ENCODE measurements at regions not wholly inside any gene's neighbourhood (a gene's known extent, or its start where the extent isn't known, plus 50 kb on each side); places are given as distances from the start of the nearest gene placed in this dataset.
A peak's percentile ranks its signal among the peaks of the same experiment; 100 is the strongest.
"Not testable (repeated sequence)": the region's sequence is repeated elsewhere in the genome, so short reads cannot be mapped to it uniquely, and the experiment has no call there.

GRCh38 chr6:118719351-118720124 is 68.1 kb upstream of the CEP85L start:
- peak; percentile 29 for DNase-seq (ENCODE audit: low spot score)

GRCh38 chr6:118718903-118719302 is 67.5 kb upstream of the CEP85L start:
- DNase-seq (ENCODE audit: low spot score): no peak

GRCh38 chr6:118718297-118718696 is 66.9 kb upstream of the CEP85L start:
- DNase-seq (ENCODE audit: low spot score): no peak

GRCh38 chr6:118717106-118717505 is 65.7 kb upstream of the CEP85L start:
- no peak for DNase-seq (ENCODE audit: low spot score)

- not testable (repeated sequence) for DNase-seq (ENCODE audit: low spot score)
Measured at GRCh38 chr6:118715907-118716306, 64.5 kb upstream of the CEP85L start.

GRCh38 chr6:118715376-118715775 is 64.0 kb upstream of the CEP85L start:
- no peak for DNase-seq (ENCODE audit: low spot score)

GRCh38 chr6:118714756-118715155 is 63.4 kb upstream of the CEP85L start:
- DNase-seq (ENCODE audit: low spot score): no peak

- no peak for DNase-seq (ENCODE audit: low spot score)
Measured at GRCh38 chr6:118712969-118713368, 61.6 kb upstream of the CEP85L start.

GRCh38 chr6:118710616-118711015 is 59.2 kb upstream of the CEP85L start:
- DNase-seq (ENCODE audit: low spot score): no peak

- peak; percentile 88 for DNase-seq (ENCODE audit: low spot score)
Measured at GRCh38 chr6:118709859-118710350, 58.5 kb upstream of the CEP85L start.

- DNase-seq (ENCODE audit: low spot score): peak; percentile 36
Measured at GRCh38 chr6:118708744-118709143, 57.4 kb upstream of the CEP85L start.

- peak; percentile 37 for DNase-seq (ENCODE audit: low spot score)
Measured at GRCh38 chr6:118708055-118708454, 56.7 kb upstream of the CEP85L start.

GRCh38 chr6:118706702-118707101 is 55.3 kb upstream of the CEP85L start:
- DNase-seq (ENCODE audit: low spot score): no peak

- peak; percentile 23 for DNase-seq (ENCODE audit: low spot score)
Measured at GRCh38 chr6:118705544-118706491, 54.4 kb upstream of the CEP85L start.

- no peak for DNase-seq (ENCODE audit: low spot score)
Measured at GRCh38 chr6:118704915-118705314, 53.5 kb upstream of the CEP85L start.

- not testable (repeated sequence) for DNase-seq (ENCODE audit: low spot score)
Measured at GRCh38 chr6:118701260-118701659, 49.9 kb upstream of the CEP85L start.

Measured in CD4-positive, alpha-beta T cell treated with Interleukin-15 for 4 hours (primary cell).